Mesenchymal stem cell (in vitro differentiated cells and primary cell): ENCODE measurements at regions not wholly inside any gene's neighbourhood (a gene's known extent, or its start where the extent isn't known, plus 50 kb on each side); places are given as distances from the start of the nearest gene placed in this dataset.
A peak's percentile ranks its signal among the peaks of the same experiment; 100 is the strongest.
"Not testable (repeated sequence)": the region's sequence is repeated elsewhere in the genome, so short reads cannot be mapped to it uniquely, and the experiment has no call there.

Source experiments
- DNase-seq: peaks from one replicate; pipeline ENCODE4 v3.0.0-alpha.2; 2013
- H2AFZ ChIP-seq: one replicate; pipeline ENCODE4 v1.6.1; 2013; ENCODE audit warnings: low read depth, mild to moderate bottlenecking, control low read depth, inconsistent platforms, low read length, moderate library complexity
- H2AK5ac ChIP-seq: 2 replicates; pipeline ENCODE4 v1.6.1; 2013; ENCODE audit warnings: low read length, moderate library complexity, mild to moderate bottlenecking, inconsistent platforms; ENCODE audit not compliant: severe bottlenecking
- H2BK120ac ChIP-seq: one replicate; pipeline ENCODE4 v1.6.1; 2013; ENCODE audit warnings: low read depth, mild to moderate bottlenecking, inconsistent platforms, low read length, moderate library complexity
- H2BK12ac ChIP-seq, 2 experiments: one replicate each; pipeline ENCODE4 v1.6.1; 2013; ENCODE audit warnings: inconsistent platforms in 2 of 2, low read length in 2 of 2, mild to moderate bottlenecking in 2 of 2, moderate library complexity in 2 of 2, control low read depth in 1 of 2
- H2BK15ac ChIP-seq: one replicate; pipeline ENCODE4 v1.6.1; 2013; ENCODE audit warnings: mild to moderate bottlenecking, low read depth, inconsistent platforms; ENCODE audit not compliant: poor library complexity, severe bottlenecking
- H2BK5ac ChIP-seq: 2 replicates; pipeline ENCODE4 v1.6.1; 2013; ENCODE audit warnings: low read depth, mild to moderate bottlenecking, low read length, control low read depth, inconsistent platforms; ENCODE audit not compliant: poor library complexity, severe bottlenecking
- H3K14ac ChIP-seq, 2 experiments: one replicate each; pipeline ENCODE4 v1.6.1; 2013; ENCODE audit warnings: inconsistent platforms in 2 of 2, low read length in 2 of 2, control low read depth in 1 of 2, mild to moderate bottlenecking in 1 of 2, moderate library complexity in 1 of 2
- H3K18ac ChIP-seq, 2 experiments: one replicate each; pipeline ENCODE4 v1.6.1; 2013; ENCODE audit warnings: inconsistent platforms in 2 of 2, low read length in 2 of 2, control low read depth in 1 of 2, low read depth in 1 of 2, mild to moderate bottlenecking in 1 of 2
- H3K23ac ChIP-seq, 2 experiments: one replicate each; pipeline ENCODE4 v1.6.1; 2013; ENCODE audit warnings: inconsistent platforms in 2 of 2, low read length in 2 of 2, mild to moderate bottlenecking in 2 of 2, moderate library complexity in 2 of 2, control low read depth in 1 of 2
- H3K27ac ChIP-seq: 2 replicates; pipeline ENCODE4 v1.5.1; 2013; ENCODE audit warnings: mild to moderate bottlenecking, moderate library complexity, low read length, control low read depth, inconsistent platforms; ENCODE audit not compliant: poor library complexity, severe bottlenecking
- H3K27me3 ChIP-seq, 2 experiments: 2 replicates each; pipeline versions ENCODE4 v1.6.1 to v1.7.0; 2013; ENCODE audit warnings: low read length in 2 of 2, mild to moderate bottlenecking in 2 of 2, moderate library complexity in 2 of 2, control low read depth in 1 of 2, inconsistent platforms in 1 of 2; ENCODE audit not compliant: control insufficient read depth in 1 of 2, insufficient read depth in 1 of 2
- H3K36me3 ChIP-seq, 2 experiments: 2 replicates each; pipeline versions ENCODE4 v1.6.1 to v1.7.0; 2013; ENCODE audit warnings: low read length in 2 of 2, control low read depth in 1 of 2, inconsistent platforms in 1 of 2, low read depth in 1 of 2, mild to moderate bottlenecking in 1 of 2; ENCODE audit not compliant: insufficient read depth in 2 of 2, control insufficient read depth in 1 of 2
- H3K4ac ChIP-seq, 2 experiments: one replicate each; pipeline ENCODE4 v1.6.1; 2013; ENCODE audit warnings: inconsistent platforms in 2 of 2, low read length in 2 of 2, mild to moderate bottlenecking in 2 of 2, moderate library complexity in 2 of 2, control low read depth in 1 of 2, low read depth in 1 of 2
- H3K4me1 ChIP-seq: 2 replicates; pipeline ENCODE4 v1.6.1; 2013; ENCODE audit warnings: low read depth, low read length, control low read depth; ENCODE audit not compliant: control insufficient read depth, insufficient read depth
- H3K4me2 ChIP-seq: 2 replicates; pipeline ENCODE4 v1.6.1; 2013; ENCODE audit warnings: low read length, mild to moderate bottlenecking, inconsistent platforms; ENCODE audit not compliant: poor library complexity, severe bottlenecking
- H3K4me3 ChIP-seq, 2 experiments: 2 replicates each; pipeline versions ENCODE4 v1.5.1 to v1.7.0; 2013; ENCODE audit warnings: low read length in 2 of 2, mild to moderate bottlenecking in 2 of 2, control low read depth in 1 of 2, low read depth in 1 of 2; ENCODE audit not compliant: insufficient read depth in 1 of 2
- H3K79me1 ChIP-seq: replicated peaks from 2 replicates; pipeline ENCODE4 v1.6.1; 2013; ENCODE audit warnings: mild to moderate bottlenecking, control low read depth, low read length, inconsistent platforms; ENCODE audit not compliant: poor library complexity, severe bottlenecking
- H3K9ac ChIP-seq: 2 replicates; pipeline ENCODE4 v1.7.0; 2013; ENCODE audit warnings: mild to moderate bottlenecking, low read length, moderate library complexity
- H3K9me3 ChIP-seq: 2 replicates; pipeline ENCODE4 v1.7.0; 2013; ENCODE audit warnings: mild to moderate bottlenecking, low read length; ENCODE audit not compliant: control insufficient read depth
- H4K8ac ChIP-seq: one replicate; pipeline ENCODE4 v1.6.1; 2013; ENCODE audit warnings: inconsistent platforms, mild to moderate bottlenecking, low read length, moderate library complexity
- H4K91ac ChIP-seq: one replicate; pipeline ENCODE4 v1.6.1; 2013; ENCODE audit warnings: mild to moderate bottlenecking, low read length, inconsistent platforms
- WGBS: methylation state at CpG from one replicate; pipeline ENCODE4 v1.1.7; 2013; ENCODE audit warnings: mixed read lengths; 5-methylcytosine and 5-hydroxymethylcytosine counted together

DNA sequence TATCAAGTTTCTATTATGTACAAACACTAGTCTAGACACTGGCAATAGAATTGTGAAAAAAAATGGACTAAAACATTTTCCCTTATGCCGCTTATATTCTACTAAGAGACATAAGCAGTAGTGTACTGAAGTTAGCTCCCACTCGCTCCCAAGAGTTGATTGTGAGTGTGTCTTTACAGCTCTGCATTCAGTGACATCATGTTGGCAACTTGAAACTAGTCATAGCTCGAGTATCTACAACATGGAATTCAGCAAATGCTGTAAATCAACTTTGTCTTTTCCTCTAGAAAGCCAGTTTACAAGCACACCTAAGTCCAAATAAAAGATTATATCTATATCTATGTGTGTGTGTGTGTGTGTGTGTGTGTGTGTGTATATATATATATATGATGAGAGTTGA lies 58.8 kb upstream of the MAGI2 start:
- Histone ChIP-seq H3K4me2 (no peak overlapping the region), H3K9me3 (no peaks in the 10 kb centered on the region), H3K4me3 (no peak overlapping the region), H3K4ac (no peak overlapping the region), H4K91ac (no peak overlapping the region), H2BK5ac (no peak overlapping the region), H3K14ac (no peak overlapping the region), H3K36me3 (no peaks in the 10 kb centered on the region), H2BK120ac (no peak overlapping the region), H3K4me1 (no peaks in the 10 kb centered on the region), H3K9ac (no peak overlapping the region), H4K8ac (no peak overlapping the region), H3K27me3 (no peaks in the 10 kb centered on the region), H3K18ac (no peak overlapping the region), H2AFZ (no peak overlapping the region), H3K27ac (no peak overlapping the region), H2BK12ac (no peak overlapping the region), H3K23ac (no peak overlapping the region), H2AK5ac (no peak overlapping the region), H3K79me1 (no peaks in the 10 kb centered on the region), H2BK15ac (no peak overlapping the region)
- WGBS = 90% methylated on average over 2 of the region's 3 CpGs
- no peak for DNase-seq

DNA sequence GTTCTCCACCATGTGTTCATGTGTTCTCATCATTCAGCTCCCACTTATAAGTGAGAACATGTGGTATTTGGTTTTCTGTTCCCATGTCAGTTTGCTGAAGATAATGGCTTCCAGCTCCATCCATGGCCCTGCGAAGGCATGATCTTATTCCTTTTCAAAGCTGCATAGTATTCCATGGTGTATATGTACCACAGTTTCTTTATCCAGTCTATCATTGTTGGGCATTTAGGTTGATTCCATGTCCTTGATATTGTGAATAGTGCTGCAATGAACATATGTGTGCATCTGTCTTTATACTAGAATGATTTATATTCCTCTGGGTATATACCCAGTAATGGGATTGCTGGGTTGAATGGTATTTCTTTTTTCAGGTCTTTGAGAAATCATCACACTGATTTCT lies 57.6 kb upstream of the MAGI2 start:
- not testable (repeated sequence) for H3K79me1 ChIP-seq, H3K4me3 ChIP-seq, H3K9ac ChIP-seq, H3K4me1 ChIP-seq, H2BK120ac ChIP-seq, H4K91ac ChIP-seq, H2AK5ac ChIP-seq, H2AFZ ChIP-seq, H3K23ac ChIP-seq, H3K4ac ChIP-seq, H3K27me3 ChIP-seq, H3K4me2 ChIP-seq, H4K8ac ChIP-seq, DNase-seq, H3K9me3 ChIP-seq, H3K36me3 ChIP-seq, H2BK12ac ChIP-seq, H3K27ac ChIP-seq, H2BK5ac ChIP-seq, H2BK15ac ChIP-seq, H3K14ac ChIP-seq, H3K18ac ChIP-seq
- no CpG with 5 or more reads among the region's 1 CpG for WGBS

DNA sequence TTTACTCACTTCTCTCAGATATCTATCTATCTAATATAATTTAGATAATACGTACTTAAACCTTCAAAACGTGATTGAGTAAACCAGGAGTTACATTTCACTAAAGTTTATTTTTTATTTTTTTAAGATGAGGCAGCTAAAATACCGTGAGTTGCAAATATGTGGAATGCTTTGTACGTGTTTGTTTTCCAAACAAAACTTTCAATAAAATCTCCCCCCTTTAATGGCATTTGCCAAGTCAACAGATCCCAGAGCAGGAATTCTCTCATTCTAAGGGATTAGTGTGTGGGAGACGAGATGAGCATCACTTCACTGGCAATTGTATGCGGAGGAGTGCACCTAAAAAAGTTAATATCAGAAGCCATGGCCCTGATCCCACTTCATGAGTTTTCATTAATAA lies 53.7 kb upstream of the MAGI2 start:
- WGBS = no CpG with 5 or more reads among the region's 6 CpGs
- no peak overlapping the region for H3K14ac ChIP-seq

DNA sequence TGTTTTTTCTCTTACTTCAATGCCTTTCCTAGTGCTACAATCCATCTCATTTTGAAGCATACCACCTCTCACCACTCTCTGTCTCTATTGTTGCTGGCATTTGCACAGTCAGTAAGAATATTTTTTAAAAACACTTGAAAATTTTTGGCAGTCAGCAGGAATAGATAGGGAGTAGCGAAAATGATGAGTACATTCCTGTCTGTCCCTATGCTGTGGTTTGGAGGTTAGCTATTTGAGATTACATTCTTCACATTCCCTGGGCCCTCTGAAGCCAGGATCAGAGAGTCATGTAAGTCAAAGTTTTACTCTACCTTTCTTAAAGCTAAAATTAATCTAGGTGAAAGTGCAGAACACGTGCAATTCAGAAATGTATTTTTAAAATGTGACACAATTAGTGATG lies 53.0 kb upstream of the MAGI2 start:
- H3K14ac ChIP-seq = no peak overlapping the region
- H3K36me3 ChIP-seq = no peaks in the 10 kb centered on the region
- 21% methylated on average over 2 of the region's 2 CpGs for WGBS
- no peak overlapping the region for H3K23ac ChIP-seq
- no peak overlapping the region for H3K4me3 ChIP-seq
- no peak overlapping the region for H3K18ac ChIP-seq
- peaks cover 3% of the 10 kb centered on the region for H3K4me1 ChIP-seq
- H3K79me1 ChIP-seq = no peaks in the 10 kb centered on the region
- no peak overlapping the region for H4K8ac ChIP-seq
- H4K91ac ChIP-seq = no peak overlapping the region
- H2BK15ac ChIP-seq = no peak overlapping the region
- peak overlapping the region; percentile 55 for H3K27ac ChIP-seq
- no peak overlapping the region for H2BK12ac ChIP-seq
- H2AFZ ChIP-seq = no peak overlapping the region
- peak; percentile 33 for DNase-seq
- no peak overlapping the region for H2BK5ac ChIP-seq
- no peak overlapping the region for H3K4me2 ChIP-seq
- H3K9me3 ChIP-seq = no peaks in the 10 kb centered on the region
- no peaks in the 10 kb centered on the region for H3K27me3 ChIP-seq
- H3K4ac ChIP-seq = no peak overlapping the region
- no peak overlapping the region for H3K9ac ChIP-seq
- no peak overlapping the region for H2AK5ac ChIP-seq
- H2BK120ac ChIP-seq = no peak overlapping the region

More for the DNA sequence above, 53.7 kb upstream of the MAGI2 start:
- Histone ChIP-seq H2AK5ac (no peak overlapping the region), H3K23ac (no peak overlapping the region), H3K79me1 (no peaks in the 10 kb centered on the region), H2BK12ac (no peak overlapping the region), H3K4me3 (no peak overlapping the region), H3K27ac (peak overlapping the region; percentile 79), H3K4me2 (no peak overlapping the region), H3K36me3 (no peaks in the 10 kb centered on the region), H4K8ac (no peak overlapping the region), H2BK15ac (no peak overlapping the region), H3K27me3 (no peaks in the 10 kb centered on the region), H2AFZ (no peak overlapping the region), H3K9me3 (no peaks in the 10 kb centered on the region), H3K9ac (no peak overlapping the region), H3K18ac (no peak overlapping the region), H3K4ac (no peak overlapping the region), H4K91ac (no peak overlapping the region), H2BK120ac (no peak overlapping the region), H3K4me1 (peaks cover 3% of the 10 kb centered on the region), H2BK5ac (no peak overlapping the region)
- DNase-seq = no peak
